Trophoblast cell (in vitro differentiated cells and primary cell): ENCODE measurements at regions not wholly inside any gene's neighbourhood (a gene's known extent, or its start where the extent isn't known, plus 50 kb on each side); places are given as distances from the start of the nearest gene placed in this dataset.

ENCODE experiments used
- DNase-seq, 2 donors: peaks; one replicate each; pipeline ENCODE4 v3.0.0-alpha.2; 2016
- H2AFZ ChIP-seq: 2 replicates; pipeline ENCODE4 v1.6.1; 2013; ENCODE audit warnings: low read length, moderate library complexity, mild to moderate bottlenecking; ENCODE audit not compliant: insufficient read depth, poor library complexity
- H2AK5ac ChIP-seq: 2 replicates; pipeline ENCODE4 v1.6.1; 2013; ENCODE audit warnings: mild to moderate bottlenecking, low read length
- H2BK120ac ChIP-seq: 2 replicates; pipeline ENCODE4 v1.6.1; 2013; ENCODE audit warnings: low read length, mild to moderate bottlenecking, moderate library complexity; ENCODE audit not compliant: insufficient read depth, poor library complexity
- H2BK12ac ChIP-seq: 2 replicates; pipeline ENCODE4 v1.6.1; 2013; ENCODE audit warnings: mild to moderate bottlenecking, low read length, moderate library complexity
- H2BK5ac ChIP-seq: 2 replicates; pipeline ENCODE4 v1.6.1; 2013; ENCODE audit warnings: low read length, low read depth, moderate library complexity, mild to moderate bottlenecking; ENCODE audit not compliant: poor library complexity
- H3K14ac ChIP-seq: 2 replicates; pipeline ENCODE4 v1.6.1; 2013; ENCODE audit warnings: mild to moderate bottlenecking, low read length
- H3K18ac ChIP-seq: 2 replicates; pipeline ENCODE4 v1.6.1; 2013; ENCODE audit warnings: mild to moderate bottlenecking, low read length
- H3K23ac ChIP-seq: 2 replicates; pipeline ENCODE4 v1.6.1; 2013; ENCODE audit warnings: low read length
- H3K27ac ChIP-seq: 2 replicates; pipeline ENCODE4 v1.5.1; 2013; ENCODE audit warnings: low read depth, mild to moderate bottlenecking, inconsistent platforms, low read length, moderate library complexity
- H3K27me3 ChIP-seq: 2 replicates; pipeline ENCODE4 v1.6.1; 2013; ENCODE audit warnings: inconsistent platforms, mild to moderate bottlenecking, low read length, moderate library complexity; ENCODE audit not compliant: insufficient read depth
- H3K36me3 ChIP-seq, 2 experiments: 1 replicate in 1 of 2; 2 replicates in 1 of 2; pipeline ENCODE4 v1.6.1; 2013; ENCODE audit warnings: low read length in 2 of 2, mild to moderate bottlenecking in 2 of 2, moderate library complexity in 1 of 2; ENCODE audit not compliant: insufficient read depth in 2 of 2, control insufficient read depth in 1 of 2
- H3K4ac ChIP-seq: 2 replicates; pipeline ENCODE4 v1.6.1; 2013; ENCODE audit warnings: low read depth, mild to moderate bottlenecking, low read length, moderate library complexity
- H3K4me1 ChIP-seq, 2 experiments: 1 replicate in 1 of 2; 2 replicates in 1 of 2; pipeline ENCODE4 v1.6.1; 2013; ENCODE audit warnings: low read length in 2 of 2, mild to moderate bottlenecking in 2 of 2, moderate library complexity in 1 of 2; ENCODE audit not compliant: insufficient read depth in 2 of 2, control insufficient read depth in 1 of 2
- H3K4me2 ChIP-seq: 2 replicates; pipeline ENCODE4 v1.6.1; 2013; ENCODE audit warnings: inconsistent platforms, mild to moderate bottlenecking, low read length, moderate library complexity
- H3K4me3 ChIP-seq: 2 replicates; pipeline ENCODE4 v1.5.1; 2013; ENCODE audit warnings: mild to moderate bottlenecking, low read depth, low read length, inconsistent platforms
- H3K79me1 ChIP-seq: one replicate; pipeline ENCODE4 v1.6.1; 2013; ENCODE audit warnings: low read length
- H3K79me2 ChIP-seq: 2 replicates; pipeline ENCODE4 v1.6.1; 2013; ENCODE audit warnings: low read length, mild to moderate bottlenecking; ENCODE audit not compliant: control insufficient read depth, insufficient read depth, poor library complexity
- H3K9ac ChIP-seq: 2 replicates; pipeline ENCODE4 v1.6.1; 2013; ENCODE audit warnings: mild to moderate bottlenecking, low read length
- H3K9me3 ChIP-seq: 2 replicates; pipeline ENCODE4 v1.6.1; 2013; ENCODE audit warnings: low read depth, mild to moderate bottlenecking, control low read depth, inconsistent platforms, low read length; ENCODE audit not compliant: insufficient read depth
- H4K12ac ChIP-seq: 2 replicates; pipeline ENCODE4 v1.6.1; 2013; ENCODE audit warnings: low read depth, mild to moderate bottlenecking, low read length, moderate library complexity
- H4K8ac ChIP-seq: 2 replicates; pipeline ENCODE4 v1.6.1; 2013; ENCODE audit warnings: low read depth, mild to moderate bottlenecking, low read length, moderate library complexity
- H4K91ac ChIP-seq: one replicate; pipeline ENCODE4 v1.6.1; 2013; ENCODE audit warnings: low read depth, mild to moderate bottlenecking, low read length, moderate library complexity
- WGBS: extraction: QIAGEN DNeasy Blood & Tissue Kit; methylation state at CpG from one replicate; pipeline ENCODE4 v1.1.7; 2013; ENCODE audit warnings: missing lambda C conversion rate; ENCODE audit not compliant: insufficient read length, insufficient coverage; ENCODE audit errors: extremely low coverage; 5-methylcytosine and 5-hydroxymethylcytosine counted together

GRCh38 chr7:41156268-41156667 is 546.6 kb downstream of the INHBA start:
- Histone ChIP-seq H3K4ac (no peak overlapping the region), H4K8ac (no peak overlapping the region), H3K9me3 (no peaks in the 10 kb centered on the region), H2AFZ (no peak overlapping the region), H2BK120ac (no peak overlapping the region), H3K27ac (no peak overlapping the region), H3K79me1 (peaks cover 1% of the 10 kb centered on the region), H3K9ac (no peak overlapping the region), H3K36me3 (no peaks in the 10 kb centered on the region), H3K14ac (no peak overlapping the region), H3K79me2 (no peaks in the 10 kb centered on the region), H3K18ac (no peak overlapping the region), H2AK5ac (no peak overlapping the region), H3K4me1 (peaks cover 0 to 2% of the 10 kb centered on the region in 2 experiments), H3K4me3 (no peak overlapping the region), H3K4me2 (no peak overlapping the region), H2BK5ac (no peak overlapping the region), H4K91ac (no peak overlapping the region), H4K12ac (no peak overlapping the region), H3K23ac (no peak overlapping the region), H3K27me3 (no peaks in the 10 kb centered on the region), H2BK12ac (no peak overlapping the region)
- no CpG with 5 or more reads among the region's 2 CpGs for WGBS
- DNase-seq: no peak

- Histone ChIP-seq H3K4me3 (no peak overlapping the region), H2AFZ (no peak overlapping the region), H4K12ac (no peak overlapping the region), H4K8ac (no peak overlapping the region), H3K27ac (no peak overlapping the region), H3K4ac (no peak overlapping the region), H3K18ac (no peak overlapping the region), H3K36me3 (no peaks in the 10 kb centered on the region), H4K91ac (no peak overlapping the region), H2BK5ac (no peak overlapping the region), H2AK5ac (no peak overlapping the region), H3K9ac (no peak overlapping the region), H3K4me2 (no peak overlapping the region), H3K79me1 (peaks cover 1% of the 10 kb centered on the region), H2BK120ac (no peak overlapping the region), H3K79me2 (no peaks in the 10 kb centered on the region), H2BK12ac (no peak overlapping the region), H3K9me3 (no peaks in the 10 kb centered on the region), H3K4me1 (peaks cover 0 to 2% of the 10 kb centered on the region in 2 experiments), H3K23ac (no peak overlapping the region), H3K14ac (no peak overlapping the region), H3K27me3 (no peaks in the 10 kb centered on the region)
- peak in 1 of 2 donors; percentile 63 for DNase-seq
Measured at GRCh38 chr7:41153268-41153667, 549.6 kb downstream of the INHBA start.

- no peak overlapping the region for H4K91ac ChIP-seq
- H3K9me3 ChIP-seq: no peaks in the 10 kb centered on the region
- peaks cover 1% of the 10 kb centered on the region for H3K79me1 ChIP-seq
- H3K4me3 ChIP-seq: no peak overlapping the region
- H3K14ac ChIP-seq: no peak overlapping the region
- no peak overlapping the region for H2BK5ac ChIP-seq
- H3K27me3 ChIP-seq: no peaks in the 10 kb centered on the region
- H2AK5ac ChIP-seq: no peak overlapping the region
- H3K36me3 ChIP-seq: no peaks in the 10 kb centered on the region
- WGBS: 100% methylated on average over 1 of the region's 4 CpGs
- no peak for DNase-seq
- H4K12ac ChIP-seq: no peak overlapping the region
- H3K18ac ChIP-seq: no peak overlapping the region
- no peak overlapping the region for H3K4ac ChIP-seq
- H3K4me2 ChIP-seq: no peak overlapping the region
- H3K4me1 ChIP-seq: no peaks in the 10 kb centered on the region
- no peak overlapping the region for H3K9ac ChIP-seq
- no peak overlapping the region for H2BK120ac ChIP-seq
- H3K23ac ChIP-seq: no peak overlapping the region
- H2BK12ac ChIP-seq: no peak overlapping the region
- no peaks in the 10 kb centered on the region for H3K79me2 ChIP-seq
- H3K27ac ChIP-seq: no peak overlapping the region
- no peak overlapping the region for H2AFZ ChIP-seq
- H4K8ac ChIP-seq: no peak overlapping the region
Measured at GRCh38 chr7:41152179-41152678, 550.7 kb downstream of the INHBA start.

GRCh38 chr7:41149576-41149975 is 553.3 kb downstream of the INHBA start:
- H3K14ac ChIP-seq: no peak overlapping the region
- H4K91ac ChIP-seq: no peak overlapping the region
- H2BK5ac ChIP-seq: no peak overlapping the region
- H3K4me3 ChIP-seq: no peak overlapping the region
- no peak overlapping the region for H3K9ac ChIP-seq
- no CpG with 5 or more reads among the region's 16 CpGs for WGBS
- no peaks in the 10 kb centered on the region for H3K36me3 ChIP-seq
- H3K23ac ChIP-seq: no peak overlapping the region
- no peaks in the 10 kb centered on the region for H3K79me2 ChIP-seq
- H3K4ac ChIP-seq: no peak overlapping the region
- no peaks in the 10 kb centered on the region for H3K4me1 ChIP-seq
- H4K8ac ChIP-seq: no peak overlapping the region
- no peak overlapping the region for H3K27ac ChIP-seq
- no peak overlapping the region for H4K12ac ChIP-seq
- no peak overlapping the region for H2AK5ac ChIP-seq
- H3K79me1 ChIP-seq: no peaks in the 10 kb centered on the region
- no peak overlapping the region for H2BK12ac ChIP-seq
- H2BK120ac ChIP-seq: no peak overlapping the region
- H3K18ac ChIP-seq: no peak overlapping the region
- DNase-seq: no peak
- H3K9me3 ChIP-seq: no peaks in the 10 kb centered on the region
- H3K27me3 ChIP-seq: no peaks in the 10 kb centered on the region
- no peak overlapping the region for H2AFZ ChIP-seq
- H3K4me2 ChIP-seq: no peak overlapping the region
